GM18508 (cell line): ENCODE measurements at regions not wholly inside any gene's neighbourhood (a gene's known extent, or its start where the extent isn't known, plus 50 kb on each side); places are given as distances from the start of the nearest gene placed in this dataset.
"Not testable (repeated sequence)": the region's sequence is repeated elsewhere in the genome, so short reads cannot be mapped to it uniquely, and the experiment has no call there.

ENCODE experiments used
- ATAC-seq: cut with Tn5 transposase; IDR thresholded peaks from one replicate; pipeline ENCODE4 v1.9.1; 2021; ENCODE audit warnings: moderate number of reproducible peaks; ENCODE audit not compliant: insufficient read depth, unreplicated experiment

- ATAC-seq, result no peak
These were observed 185.1 kb downstream of the NRP2 start for GRCh38 chr2:205867371-205867770.

- no peak for ATAC-seq
These were observed 183.7 kb downstream of the NRP2 start for GRCh38 chr2:205865905-205866441.

DNA sequence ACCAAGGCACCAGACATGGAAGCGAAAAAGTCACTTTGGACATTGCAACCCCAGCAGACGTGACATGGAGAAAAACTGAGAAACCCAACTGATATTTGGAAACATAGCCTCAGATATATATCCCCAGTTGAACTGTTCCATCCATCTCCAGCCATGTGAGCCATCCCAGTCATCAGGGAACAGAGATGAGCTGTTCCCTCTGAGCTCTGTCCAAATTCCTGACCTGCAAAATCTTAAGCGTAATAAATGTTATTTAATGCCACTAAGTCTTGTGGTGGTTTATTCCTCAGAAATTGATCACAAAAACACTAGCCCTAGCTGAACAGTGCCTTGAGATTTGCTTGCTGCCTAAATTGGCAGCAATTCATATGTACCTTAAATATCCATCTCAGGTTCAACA lies 182.8 kb downstream of the NRP2 start:
- no peak for ATAC-seq

GRCh38 chr2:205864491-205864890 lies 182.2 kb downstream of the NRP2 start:
- no peak for ATAC-seq

- ATAC-seq, result not testable (repeated sequence)
These were observed 180.5 kb downstream of the NRP2 start for GRCh38 chr2:205862761-205863160.

DNA sequence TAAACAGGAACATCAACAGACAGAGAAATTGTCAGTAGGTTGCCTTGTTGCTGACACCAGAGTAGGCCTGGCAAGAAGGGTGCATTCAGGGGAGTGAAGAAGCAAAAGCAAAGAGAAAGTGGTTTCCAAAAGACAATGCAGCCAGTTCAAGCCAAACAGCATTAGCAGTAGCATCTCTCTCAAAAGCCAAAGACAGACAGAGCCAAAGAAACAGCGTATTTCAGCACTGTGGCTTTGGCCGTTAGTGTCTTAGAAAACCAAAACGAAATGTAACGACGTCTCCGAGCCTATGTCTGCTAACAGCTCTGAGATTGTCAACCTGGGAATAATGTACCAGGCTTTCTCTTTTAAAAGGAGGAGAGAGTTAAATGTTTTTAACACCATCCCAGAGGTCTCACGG lies 178.6 kb downstream of the NRP2 start:
- no peak for ATAC-seq

DNA sequence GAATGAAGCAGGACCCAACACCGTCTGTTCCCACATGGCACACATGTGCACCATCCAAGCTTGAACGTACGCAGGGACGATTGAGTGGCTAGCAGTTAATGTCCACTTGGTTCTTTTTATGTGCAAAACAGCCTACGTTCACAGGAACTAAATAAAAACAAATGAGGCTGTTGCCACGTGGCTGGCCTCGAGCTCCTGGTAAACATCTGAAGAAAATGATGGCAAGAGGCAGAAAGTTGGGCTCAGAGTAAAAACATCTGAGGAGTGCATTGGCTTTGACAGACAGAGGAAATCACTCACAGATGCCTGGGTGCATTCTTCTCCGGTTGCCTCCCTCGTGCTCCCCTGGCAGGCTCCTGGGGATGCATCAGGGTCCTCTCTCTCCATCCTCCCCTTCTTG lies 177.9 kb downstream of the NRP2 start:
- no peak for ATAC-seq

DNA sequence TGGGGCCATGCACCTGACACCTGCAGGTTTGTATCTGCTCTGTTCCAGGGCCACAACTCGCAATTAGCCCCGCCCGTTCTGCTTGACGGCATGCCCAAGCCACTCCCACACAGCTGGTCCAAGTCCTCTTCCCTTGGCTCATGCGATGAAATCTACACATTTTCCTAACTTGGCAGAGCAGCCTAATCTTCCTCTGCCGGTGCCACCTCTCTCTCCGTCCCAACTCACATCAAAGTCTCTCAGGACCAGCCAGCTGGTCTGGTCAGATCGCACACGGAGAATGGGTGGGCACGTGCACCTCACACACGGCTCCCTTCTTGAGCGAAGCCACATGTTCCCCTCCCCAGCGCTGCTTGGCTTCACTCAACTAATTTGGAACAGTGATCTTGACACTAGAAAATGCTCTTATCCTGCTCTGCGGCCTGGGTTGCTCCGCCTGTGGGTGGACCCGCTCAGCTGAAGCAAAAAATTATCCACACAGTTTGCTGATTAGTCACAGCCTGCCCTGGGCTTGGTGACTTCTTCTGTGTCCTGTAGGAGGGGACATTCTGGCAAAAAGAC lies 176.7 kb downstream of the NRP2 start:
- no peak for ATAC-seq

- ATAC-seq, result no peak
These were observed 176.0 kb downstream of the NRP2 start for GRCh38 chr2:205858275-205858674.

- ATAC-seq, result peak; percentile 51
These were observed 175.4 kb downstream of the NRP2 start for GRCh38 chr2:205857520-205858237.

- ATAC-seq, result no peak
These were observed 170.2 kb downstream of the NRP2 start for GRCh38 chr2:205852457-205852856.

- ATAC-seq, result no peak
These were observed 168.3 kb downstream of the NRP2 start for GRCh38 chr2:205850611-205851010.

DNA sequence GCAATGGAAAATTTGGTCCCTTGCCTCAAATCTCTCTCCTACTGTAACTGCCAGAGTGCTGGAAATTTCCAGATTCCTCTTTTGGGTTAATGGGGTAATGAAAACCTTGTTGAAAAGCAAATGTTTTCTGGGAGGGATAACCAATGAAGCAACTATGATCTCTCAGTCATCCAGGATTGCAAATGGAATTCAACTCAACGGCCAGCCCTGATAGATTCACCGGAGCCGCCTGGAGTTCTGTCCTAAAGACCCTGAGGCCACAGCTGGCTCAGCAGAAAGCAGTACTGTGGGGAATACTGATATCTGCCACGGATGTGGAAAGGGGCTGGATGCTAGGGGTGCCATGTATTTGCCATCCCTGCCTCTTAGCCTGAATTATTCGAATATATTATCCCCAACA lies 167.8 kb downstream of the NRP2 start:
- ATAC-seq, result no peak

DNA sequence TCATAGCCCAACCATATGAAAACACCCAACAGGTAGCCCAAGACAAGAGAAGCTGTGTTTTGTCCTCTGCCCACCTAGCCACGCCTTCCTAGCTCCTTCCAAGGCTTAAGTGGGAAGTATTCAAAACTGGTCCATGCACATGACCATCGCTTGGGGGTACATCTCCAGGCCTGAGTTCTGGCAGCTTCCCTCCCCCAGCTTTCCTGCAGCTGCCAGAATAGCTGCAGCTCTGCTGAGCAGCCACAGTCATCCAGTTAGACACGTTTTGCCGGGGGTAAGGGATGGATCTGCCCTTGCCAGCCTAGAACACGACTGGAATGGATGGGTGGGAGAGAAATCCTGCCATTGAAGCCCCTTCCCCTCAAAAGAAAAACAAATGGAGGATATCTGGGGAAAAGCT lies 166.8 kb downstream of the NRP2 start:
- ATAC-seq, result no peak

GRCh38 chr2:205848601-205849000 lies 166.3 kb downstream of the NRP2 start:
- ATAC-seq, result no peak
